ENCODE measurements at regions not wholly inside any gene's neighbourhood (a gene's known extent, or its start where the extent isn't known, plus 50 kb on each side); places are given as distances from the start of the nearest gene placed in this dataset.

GRCh38 chr11:109309153-109309552 is 112.8 kb upstream of the C11orf87 start:
- Histone ChIP-seq H3K4me1 (ENCODE audit: insufficient read depth, low read length, poor library complexity, severe bottlenecking) (no peaks in the 10 kb centered on the region), H3K27me3 (replicated peaks; ENCODE audit: insufficient read depth, low read depth, low read length, poor library complexity) (peaks cover 13% of the 10 kb centered on the region), H3K9me3 (ENCODE audit: low read depth, low read length, poor library complexity, severe bottlenecking) (no peaks in the 10 kb centered on the region), H3K27ac (ENCODE audit: low read depth, low read length, poor library complexity, severe bottlenecking) (no peak overlapping the region), H3K4me3 (ENCODE audit: low read depth, low read length, poor library complexity, severe bottlenecking) (no peak overlapping the region), H3K36me3 (ENCODE audit: insufficient read depth, low read length, poor library complexity, severe bottlenecking) (no peaks in the 10 kb centered on the region)
- intact Hi-C loops (cut with micrococcal nuclease; ENCODE audit: unreplicated experiment): no loop called here
- no TSS peak for BruUV-seq (replicated peaks)
- DNase-seq (ENCODE audit: low spot score): peak; percentile 53
- no peak for TF ChIP-seq CTCF (conservative IDR thresholded peaks at IDR 0.05; ENCODE audit: low read depth, low read length)
- no peak for TF ChIP-seq EZH2 (IDR thresholded peaks at IDR 0.05; ENCODE audit: borderline replicate concordance, low read depth, low read length, poor library complexity, severe bottlenecking)
- ChIA-PET POLR2A (ENCODE audit: low non-redundant PET) (no interaction called here), CTCF (no interaction called here)

GRCh38 chr11:109317726-109318125 is 104.3 kb upstream of the C11orf87 start:
- DNase-seq (ENCODE audit: low spot score): no peak
- Histone ChIP-seq H3K36me3 (ENCODE audit: insufficient read depth, low read length, poor library complexity, severe bottlenecking) (no peaks in the 10 kb centered on the region), H3K4me3 (ENCODE audit: low read depth, low read length, poor library complexity, severe bottlenecking) (no peak overlapping the region), H3K9me3 (ENCODE audit: low read depth, low read length, poor library complexity, severe bottlenecking) (no peaks in the 10 kb centered on the region), H3K27me3 (replicated peaks; ENCODE audit: insufficient read depth, low read depth, low read length, poor library complexity) (no peaks in the 10 kb centered on the region), H3K27ac (ENCODE audit: low read depth, low read length, poor library complexity, severe bottlenecking) (no peak overlapping the region), H3K4me1 (ENCODE audit: insufficient read depth, low read length, poor library complexity, severe bottlenecking) (no peaks in the 10 kb centered on the region)
- intact Hi-C loops (cut with micrococcal nuclease; ENCODE audit: unreplicated experiment): no loop called here
- CTCF ChIA-PET: no interaction called here
- no TSS peak for BruUV-seq (replicated peaks)
- POLR2A ChIA-PET (ENCODE audit: low non-redundant PET): no interaction called here
- TF ChIP-seq EZH2 (IDR thresholded peaks at IDR 0.05; ENCODE audit: borderline replicate concordance, low read depth, low read length, poor library complexity, severe bottlenecking): no peak
- TF ChIP-seq CTCF (conservative IDR thresholded peaks at IDR 0.05; ENCODE audit: low read depth, low read length): no peak

GRCh38 chr11:109320595-109320994 is 101.4 kb upstream of the C11orf87 start:
- no TSS peak for BruUV-seq (replicated peaks)
- ChIA-PET POLR2A (ENCODE audit: low non-redundant PET) (interaction anchor here (0.6 kb wide), 1 partner anchor 1724 kb away, joined by 3 read pairs; no protein-coding TSS in a partner anchor), CTCF (no interaction called here)
- H3K4me1 ChIP-seq (ENCODE audit: insufficient read depth, low read length, poor library complexity, severe bottlenecking): no peaks in the 10 kb centered on the region
- intact Hi-C loops (cut with micrococcal nuclease; ENCODE audit: unreplicated experiment): no loop called here
- H3K4me3 ChIP-seq (ENCODE audit: low read depth, low read length, poor library complexity, severe bottlenecking): no peak overlapping the region
- no peaks in the 10 kb centered on the region for H3K9me3 ChIP-seq (ENCODE audit: low read depth, low read length, poor library complexity, severe bottlenecking)
- H3K27ac ChIP-seq (ENCODE audit: low read depth, low read length, poor library complexity, severe bottlenecking): no peak overlapping the region
- no peaks in the 10 kb centered on the region for H3K36me3 ChIP-seq (ENCODE audit: insufficient read depth, low read length, poor library complexity, severe bottlenecking)
- no peak for TF ChIP-seq EZH2 (IDR thresholded peaks at IDR 0.05; ENCODE audit: borderline replicate concordance, low read depth, low read length, poor library complexity, severe bottlenecking)
- no peak for TF ChIP-seq CTCF (conservative IDR thresholded peaks at IDR 0.05; ENCODE audit: low read depth, low read length)
- H3K27me3 ChIP-seq (replicated peaks; ENCODE audit: insufficient read depth, low read depth, low read length, poor library complexity): peaks cover 8% of the 10 kb centered on the region
- DNase-seq (ENCODE audit: low spot score): peak; percentile 28

Data from A673 (cell line).